GM23338 (cell line): ENCODE measurements at regions not wholly inside any gene's neighbourhood (a gene's known extent, or its start where the extent isn't known, plus 50 kb on each side); places are given as distances from the start of the nearest gene placed in this dataset.

ENCODE experiments used
- ATAC-seq: fragments of 200-7000 bp; cut with Tn5 transposase; 3 replicates; pipeline ENCODE4 v1.9.1; 2020
- DNase-seq: peaks from one replicate; pipeline ENCODE4 v3.0.0-alpha.2; 2015; ENCODE audit warnings: low spot score
- H2AFZ ChIP-seq: fragments of 200-600 bp; sonication (generic); 2 replicates; pipeline ENCODE4 v1.8.0; 2016; ENCODE audit warnings: antibody characterized with exemption, mild to moderate bottlenecking, moderate library complexity
- H3F3A ChIP-seq: fragments of 200-600 bp; sonication (generic); replicated peaks from 2 replicates; pipeline ENCODE4 v1.8.0; 2017; ENCODE audit warnings: antibody characterized with exemption, mixed run types, low read depth
- H3K27ac ChIP-seq: fragments of 200-600 bp; sonication (generic); 2 replicates; pipeline ENCODE4 v1.6.1; 2016; ENCODE audit warnings: low read depth
- H3K27me3 ChIP-seq: fragments of 200-600 bp; sonication (generic); 2 replicates; pipeline ENCODE4 v1.8.0; 2016; ENCODE audit warnings: mild to moderate bottlenecking, mixed run types, moderate library complexity; ENCODE audit not compliant: insufficient read depth
- H3K36me3 ChIP-seq: fragments of 200-600 bp; sonication (generic); 2 replicates; pipeline ENCODE4 v1.8.0; 2016; ENCODE audit warnings: mild to moderate bottlenecking; ENCODE audit not compliant: insufficient read depth
- H3K4me1 ChIP-seq: fragments of 200-600 bp; sonication (generic); 2 replicates; pipeline ENCODE4 v1.8.0; 2016; ENCODE audit warnings: mild to moderate bottlenecking, moderate library complexity; ENCODE audit not compliant: insufficient read depth
- H3K4me2 ChIP-seq: fragments of 200-600 bp; sonication (generic); 2 replicates; pipeline ENCODE4 v1.7.1; 2017; ENCODE audit warnings: mixed run types
- H3K4me3 ChIP-seq: fragments of 200-600 bp; sonication (generic); 2 replicates; pipeline ENCODE4 v1.6.1; 2016; ENCODE audit warnings: mixed run types
- H3K79me2 ChIP-seq: fragments of 200-600 bp; sonication (generic); replicated peaks from 2 replicates; pipeline ENCODE4 v1.8.0; 2017; ENCODE audit warnings: mild to moderate bottlenecking; ENCODE audit not compliant: insufficient read depth
- H3K9me2 ChIP-seq: fragments of 200-600 bp; sonication (generic); 2 replicates; pipeline ENCODE4 v1.8.0; 2017; ENCODE audit not compliant: insufficient read depth
- H4K20me1 ChIP-seq: fragments of 200-600 bp; sonication (generic); replicated peaks from 2 replicates; pipeline ENCODE4 v1.8.0; 2017; ENCODE audit warnings: mild to moderate bottlenecking; ENCODE audit not compliant: insufficient read depth
- H3K27ac Mint-ChIP-seq: 2 replicates; pipeline ENCODE4 v1.8.0; 2020; ENCODE audit warnings: inconsistent platforms, mild to moderate bottlenecking, moderate library complexity, mixed read lengths
- H3K27me3 Mint-ChIP-seq: 3 replicates; pipeline ENCODE4 v1.8.0; 2022; ENCODE audit warnings: low read depth, mild to moderate bottlenecking, moderate library complexity, mixed read lengths, inconsistent platforms; ENCODE audit not compliant: insufficient read depth, poor library complexity
- H3K36me3 Mint-ChIP-seq: 3 replicates; pipeline ENCODE4 v1.8.0; 2021; ENCODE audit warnings: low read depth, mild to moderate bottlenecking, inconsistent platforms, moderate library complexity, mixed read lengths
- H3K4me1 Mint-ChIP-seq: 3 replicates; pipeline ENCODE4 v1.8.0; 2020; ENCODE audit warnings: mild to moderate bottlenecking, inconsistent platforms, mixed read lengths
- H3K4me3 Mint-ChIP-seq: 3 replicates; pipeline ENCODE4 v1.8.0; 2021; ENCODE audit warnings: moderate library complexity, mild to moderate bottlenecking, inconsistent platforms, mixed read lengths
- H3K9me3 Mint-ChIP-seq: 3 replicates; pipeline ENCODE4 v1.8.0; 2020; ENCODE audit warnings: moderate library complexity, mild to moderate bottlenecking, inconsistent platforms, mixed read lengths
- CREB1 ChIP-seq: fragments of 250-450 bp; sonication (Bioruptor Pico); IDR thresholded peaks from 2 replicates; pipeline ENCODE4 v1.5.0; 2020; ENCODE audit warnings: low read depth, mild to moderate bottlenecking, moderate library complexity
- EZH2 ChIP-seq: fragments of 200-600 bp; sonication (generic); IDR thresholded peaks from one replicate; pipeline ENCODE4 v1.8.0; 2017; ENCODE audit warnings: antibody characterized with exemption, mild to moderate bottlenecking, low read depth; ENCODE audit not compliant: unreplicated experiment
- EZH2phosphoT487 ChIP-seq: fragments of 200-600 bp; sonication (generic); IDR thresholded peaks from one replicate; pipeline ENCODE4 v1.8.1; 2018; ENCODE audit warnings: antibody characterized with exemption; ENCODE audit not compliant: unreplicated experiment
- JUNB ChIP-seq: IDR thresholded peaks from one replicate; pipeline ENCODE4 v1.6.1; 2016; ENCODE audit warnings: antibody characterized with exemption; ENCODE audit not compliant: unreplicated experiment
- NANOG ChIP-seq: IDR thresholded peaks from 2 replicates; pipeline ENCODE4 v1.6.1; 2016; ENCODE audit warnings: antibody characterized with exemption, borderline replicate concordance
- POLR2AphosphoS5 ChIP-seq: IDR thresholded peaks from 2 replicates; pipeline ENCODE4 v1.6.1; 2016; ENCODE audit warnings: antibody characterized with exemption, low read depth
- STAT1 ChIP-seq: IDR thresholded peaks from one replicate; pipeline ENCODE4 v1.6.1; 2016; ENCODE audit warnings: antibody characterized with exemption; ENCODE audit not compliant: unreplicated experiment
- ZNF114 ChIP-seq: fragments of 250-450 bp; sonication (Bioruptor Pico); IDR thresholded peaks from 2 replicates; pipeline ENCODE4 v1.5.0; 2020; ENCODE audit warnings: mild to moderate bottlenecking, moderate library complexity
- ZNF331 ChIP-seq: fragments of 250-450 bp; sonication (Bioruptor Pico); IDR thresholded peaks from 2 replicates; pipeline ENCODE4 v1.5.0; 2020; ENCODE audit warnings: low read depth, mild to moderate bottlenecking, moderate library complexity
- TF ChIP-seq, protein P1 (sequence below): fragments of 250-450 bp; sonication (Bioruptor Pico); IDR thresholded peaks from 2 replicates; pipeline ENCODE4 v1.5.0; 2020; ENCODE audit warnings: mild to moderate bottlenecking, moderate library complexity
- TF ChIP-seq, protein P2 (sequence below): IDR thresholded peaks from one replicate; pipeline ENCODE4 v1.6.1; 2018; ENCODE audit warnings: antibody characterized with exemption; ENCODE audit not compliant: unreplicated experiment
- TF ChIP-seq, protein P3 (sequence below), 2 experiments: fragments of 200-600 bp in 1 of 2; sonication (generic) in 1 of 2; conservative IDR thresholded peaks; 2 replicates each; pipeline versions ENCODE4 v1.5.1 to v1.6.1; 2016 to 2017; ENCODE audit warnings: antibody characterized with exemption in 2 of 2, low read depth in 2 of 2, mild to moderate bottlenecking in 2 of 2, moderate library complexity in 1 of 2
- TF ChIP-seq, protein P4 (sequence below): IDR thresholded peaks from 2 replicates; pipeline ENCODE4 v1.6.1; 2016; ENCODE audit warnings: antibody characterized with exemption

DNA sequence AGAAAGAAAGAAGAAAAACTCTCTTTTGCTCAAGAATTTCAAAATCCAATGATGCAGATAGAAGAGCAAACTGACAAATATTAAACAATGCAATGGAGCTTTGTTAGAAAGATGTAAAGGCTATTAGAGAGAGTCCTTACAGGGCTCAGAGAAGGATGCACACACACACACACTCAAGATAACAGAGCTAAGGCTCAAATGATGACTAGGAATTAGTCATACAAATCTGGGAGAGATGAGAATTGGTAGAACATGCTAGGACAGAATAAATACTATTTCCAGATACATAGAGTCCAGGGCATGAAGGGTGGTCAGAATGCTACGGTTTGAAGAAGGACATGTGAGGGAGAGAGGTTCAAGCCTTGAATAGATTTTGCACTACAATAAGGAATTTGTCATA lies 650.1 kb upstream of the MDGA2 start (continued):
- no peak for TF ChIP-seq EZH2
- no peak for TF ChIP-seq JUNB
- TF ChIP-seq ZNF114: no peak
- no peak for TF ChIP-seq POLR2AphosphoS5

DNA sequence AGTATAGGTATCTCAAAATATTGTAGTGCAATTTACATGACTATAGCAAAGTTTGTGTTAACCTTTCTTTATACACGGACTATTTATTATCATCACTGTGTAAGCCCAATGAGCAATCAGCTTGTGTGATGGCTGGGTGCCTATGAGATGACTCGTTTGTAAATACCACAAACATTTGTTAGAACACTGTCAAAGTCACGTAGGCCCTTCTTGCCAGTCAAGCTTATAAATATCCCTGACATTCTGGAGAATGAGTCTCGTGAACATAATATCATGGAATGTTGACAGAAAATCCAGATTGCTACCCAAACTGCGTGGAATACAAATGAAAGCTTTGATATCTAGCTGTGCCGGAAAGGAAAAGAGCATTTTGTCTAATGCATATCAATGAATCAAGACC lies 648.3 kb upstream of the MDGA2 start:
- no peaks in the 10 kb centered on the region for H3K36me3 Mint-ChIP-seq
- Histone ChIP-seq H3K4me2 (no peak overlapping the region), H3F3A (no peaks in the 10 kb centered on the region), H3K4me3 (no peak overlapping the region), H3K4me1 (no peaks in the 10 kb centered on the region), H2AFZ (no peak overlapping the region), H3K27ac (no peak overlapping the region), H4K20me1 (no peaks in the 10 kb centered on the region), H3K79me2 (no peaks in the 10 kb centered on the region), H3K36me3 (no peaks in the 10 kb centered on the region), H3K27me3 (no peaks in the 10 kb centered on the region), H3K9me2 (no peaks in the 10 kb centered on the region)
- no peak overlapping the region for H3K27ac Mint-ChIP-seq
- no peak for DNase-seq
- TF ChIP-seq NANOG: no peak
- TF ChIP-seq EZH2: no peak
- TF ChIP-seq, protein P1, sequence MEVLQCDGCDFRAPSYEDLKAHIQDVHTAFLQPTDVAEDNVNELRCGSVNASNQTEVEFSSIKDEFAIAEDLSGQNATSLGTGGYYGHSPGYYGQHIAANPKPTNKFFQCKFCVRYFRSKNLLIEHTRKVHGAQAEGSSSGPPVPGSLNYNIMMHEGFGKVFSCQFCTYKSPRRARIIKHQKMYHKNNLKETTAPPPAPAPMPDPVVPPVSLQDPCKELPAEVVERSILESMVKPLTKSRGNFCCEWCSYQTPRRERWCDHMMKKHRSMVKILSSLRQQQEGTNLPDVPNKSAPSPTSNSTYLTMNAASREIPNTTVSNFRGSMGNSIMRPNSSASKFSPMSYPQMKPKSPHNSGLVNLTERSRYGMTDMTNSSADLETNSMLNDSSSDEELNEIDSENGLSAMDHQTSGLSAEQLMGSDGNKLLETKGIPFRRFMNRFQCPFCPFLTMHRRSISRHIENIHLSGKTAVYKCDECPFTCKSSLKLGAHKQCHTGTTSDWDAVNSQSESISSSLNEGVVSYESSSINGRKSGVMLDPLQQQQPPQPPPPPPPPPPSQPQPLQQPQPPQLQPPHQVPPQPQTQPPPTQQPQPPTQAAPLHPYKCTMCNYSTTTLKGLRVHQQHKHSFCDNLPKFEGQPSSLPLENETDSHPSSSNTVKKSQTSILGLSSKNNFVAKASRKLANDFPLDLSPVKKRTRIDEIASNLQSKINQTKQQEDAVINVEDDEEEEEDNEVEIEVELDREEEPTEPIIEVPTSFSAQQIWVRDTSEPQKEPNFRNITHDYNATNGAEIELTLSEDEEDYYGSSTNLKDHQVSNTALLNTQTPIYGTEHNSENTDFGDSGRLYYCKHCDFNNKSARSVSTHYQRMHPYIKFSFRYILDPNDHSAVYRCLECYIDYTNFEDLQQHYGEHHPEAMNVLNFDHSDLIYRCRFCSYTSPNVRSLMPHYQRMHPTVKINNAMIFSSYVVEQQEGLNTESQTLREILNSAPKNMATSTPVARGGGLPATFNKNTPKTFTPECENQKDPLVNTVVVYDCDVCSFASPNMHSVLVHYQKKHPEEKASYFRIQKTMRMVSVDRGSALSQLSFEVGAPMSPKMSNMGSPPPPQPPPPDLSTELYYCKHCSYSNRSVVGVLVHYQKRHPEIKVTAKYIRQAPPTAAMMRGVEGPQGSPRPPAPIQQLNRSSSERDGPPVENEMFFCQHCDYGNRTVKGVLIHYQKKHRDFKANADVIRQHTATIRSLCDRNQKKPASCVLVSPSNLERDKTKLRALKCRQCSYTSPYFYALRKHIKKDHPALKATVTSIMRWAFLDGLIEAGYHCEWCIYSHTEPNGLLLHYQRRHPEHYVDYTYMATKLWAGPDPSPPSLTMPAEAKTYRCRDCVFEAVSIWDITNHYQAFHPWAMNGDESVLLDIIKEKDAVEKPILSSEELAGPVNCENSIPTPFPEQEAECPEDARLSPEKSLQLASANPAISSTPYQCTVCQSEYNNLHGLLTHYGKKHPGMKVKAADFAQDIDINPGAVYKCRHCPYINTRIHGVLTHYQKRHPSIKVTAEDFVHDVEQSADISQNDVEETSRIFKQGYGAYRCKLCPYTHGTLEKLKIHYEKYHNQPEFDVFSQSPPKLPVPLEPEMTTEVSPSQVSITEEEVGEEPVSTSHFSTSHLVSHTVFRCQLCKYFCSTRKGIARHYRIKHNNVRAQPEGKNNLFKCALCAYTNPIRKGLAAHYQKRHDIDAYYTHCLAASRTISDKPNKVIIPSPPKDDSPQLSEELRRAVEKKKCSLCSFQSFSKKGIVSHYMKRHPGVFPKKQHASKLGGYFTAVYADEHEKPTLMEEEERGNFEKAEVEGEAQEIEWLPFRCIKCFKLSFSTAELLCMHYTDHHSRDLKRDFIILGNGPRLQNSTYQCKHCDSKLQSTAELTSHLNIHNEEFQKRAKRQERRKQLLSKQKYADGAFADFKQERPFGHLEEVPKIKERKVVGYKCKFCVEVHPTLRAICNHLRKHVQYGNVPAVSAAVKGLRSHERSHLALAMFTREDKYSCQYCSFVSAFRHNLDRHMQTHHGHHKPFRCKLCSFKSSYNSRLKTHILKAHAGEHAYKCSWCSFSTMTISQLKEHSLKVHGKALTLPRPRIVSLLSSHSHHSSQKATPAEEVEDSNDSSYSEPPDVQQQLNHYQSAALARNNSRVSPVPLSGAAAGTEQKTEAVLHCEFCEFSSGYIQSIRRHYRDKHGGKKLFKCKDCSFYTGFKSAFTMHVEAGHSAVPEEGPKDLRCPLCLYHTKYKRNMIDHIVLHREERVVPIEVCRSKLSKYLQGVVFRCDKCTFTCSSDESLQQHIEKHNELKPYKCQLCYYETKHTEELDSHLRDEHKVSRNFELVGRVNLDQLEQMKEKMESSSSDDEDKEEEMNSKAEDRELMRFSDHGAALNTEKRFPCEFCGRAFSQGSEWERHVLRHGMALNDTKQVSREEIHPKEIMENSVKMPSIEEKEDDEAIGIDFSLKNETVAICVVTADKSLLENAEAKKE (CRISPR knock-in tag): no peak
- no peak for TF ChIP-seq POLR2AphosphoS5
- TF ChIP-seq, protein P2, sequence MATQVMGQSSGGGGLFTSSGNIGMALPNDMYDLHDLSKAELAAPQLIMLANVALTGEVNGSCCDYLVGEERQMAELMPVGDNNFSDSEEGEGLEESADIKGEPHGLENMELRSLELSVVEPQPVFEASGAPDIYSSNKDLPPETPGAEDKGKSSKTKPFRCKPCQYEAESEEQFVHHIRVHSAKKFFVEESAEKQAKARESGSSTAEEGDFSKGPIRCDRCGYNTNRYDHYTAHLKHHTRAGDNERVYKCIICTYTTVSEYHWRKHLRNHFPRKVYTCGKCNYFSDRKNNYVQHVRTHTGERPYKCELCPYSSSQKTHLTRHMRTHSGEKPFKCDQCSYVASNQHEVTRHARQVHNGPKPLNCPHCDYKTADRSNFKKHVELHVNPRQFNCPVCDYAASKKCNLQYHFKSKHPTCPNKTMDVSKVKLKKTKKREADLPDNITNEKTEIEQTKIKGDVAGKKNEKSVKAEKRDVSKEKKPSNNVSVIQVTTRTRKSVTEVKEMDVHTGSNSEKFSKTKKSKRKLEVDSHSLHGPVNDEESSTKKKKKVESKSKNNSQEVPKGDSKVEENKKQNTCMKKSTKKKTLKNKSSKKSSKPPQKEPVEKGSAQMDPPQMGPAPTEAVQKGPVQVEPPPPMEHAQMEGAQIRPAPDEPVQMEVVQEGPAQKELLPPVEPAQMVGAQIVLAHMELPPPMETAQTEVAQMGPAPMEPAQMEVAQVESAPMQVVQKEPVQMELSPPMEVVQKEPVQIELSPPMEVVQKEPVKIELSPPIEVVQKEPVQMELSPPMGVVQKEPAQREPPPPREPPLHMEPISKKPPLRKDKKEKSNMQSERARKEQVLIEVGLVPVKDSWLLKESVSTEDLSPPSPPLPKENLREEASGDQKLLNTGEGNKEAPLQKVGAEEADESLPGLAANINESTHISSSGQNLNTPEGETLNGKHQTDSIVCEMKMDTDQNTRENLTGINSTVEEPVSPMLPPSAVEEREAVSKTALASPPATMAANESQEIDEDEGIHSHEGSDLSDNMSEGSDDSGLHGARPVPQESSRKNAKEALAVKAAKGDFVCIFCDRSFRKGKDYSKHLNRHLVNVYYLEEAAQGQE: no peak
- TF ChIP-seq EZH2phosphoT487: no peak
- TF ChIP-seq ZNF331 (CRISPR knock-in tag): no peak
- TF ChIP-seq ZNF114: no peak
- no peak for TF ChIP-seq CREB1
- TF ChIP-seq JUNB: no peak
- TF ChIP-seq STAT1: no peak
- TF ChIP-seq, protein P3, sequence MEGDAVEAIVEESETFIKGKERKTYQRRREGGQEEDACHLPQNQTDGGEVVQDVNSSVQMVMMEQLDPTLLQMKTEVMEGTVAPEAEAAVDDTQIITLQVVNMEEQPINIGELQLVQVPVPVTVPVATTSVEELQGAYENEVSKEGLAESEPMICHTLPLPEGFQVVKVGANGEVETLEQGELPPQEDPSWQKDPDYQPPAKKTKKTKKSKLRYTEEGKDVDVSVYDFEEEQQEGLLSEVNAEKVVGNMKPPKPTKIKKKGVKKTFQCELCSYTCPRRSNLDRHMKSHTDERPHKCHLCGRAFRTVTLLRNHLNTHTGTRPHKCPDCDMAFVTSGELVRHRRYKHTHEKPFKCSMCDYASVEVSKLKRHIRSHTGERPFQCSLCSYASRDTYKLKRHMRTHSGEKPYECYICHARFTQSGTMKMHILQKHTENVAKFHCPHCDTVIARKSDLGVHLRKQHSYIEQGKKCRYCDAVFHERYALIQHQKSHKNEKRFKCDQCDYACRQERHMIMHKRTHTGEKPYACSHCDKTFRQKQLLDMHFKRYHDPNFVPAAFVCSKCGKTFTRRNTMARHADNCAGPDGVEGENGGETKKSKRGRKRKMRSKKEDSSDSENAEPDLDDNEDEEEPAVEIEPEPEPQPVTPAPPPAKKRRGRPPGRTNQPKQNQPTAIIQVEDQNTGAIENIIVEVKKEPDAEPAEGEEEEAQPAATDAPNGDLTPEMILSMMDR (conservative IDR thresholded peaks at IDR 0.05; ENCODE audit: low read depth in 2 of 2): no peak
- TF ChIP-seq, protein P4, sequence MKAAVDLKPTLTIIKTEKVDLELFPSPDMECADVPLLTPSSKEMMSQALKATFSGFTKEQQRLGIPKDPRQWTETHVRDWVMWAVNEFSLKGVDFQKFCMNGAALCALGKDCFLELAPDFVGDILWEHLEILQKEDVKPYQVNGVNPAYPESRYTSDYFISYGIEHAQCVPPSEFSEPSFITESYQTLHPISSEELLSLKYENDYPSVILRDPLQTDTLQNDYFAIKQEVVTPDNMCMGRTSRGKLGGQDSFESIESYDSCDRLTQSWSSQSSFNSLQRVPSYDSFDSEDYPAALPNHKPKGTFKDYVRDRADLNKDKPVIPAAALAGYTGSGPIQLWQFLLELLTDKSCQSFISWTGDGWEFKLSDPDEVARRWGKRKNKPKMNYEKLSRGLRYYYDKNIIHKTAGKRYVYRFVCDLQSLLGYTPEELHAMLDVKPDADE: no peak
- H3K4me1 Mint-ChIP-seq: no peaks in the 10 kb centered on the region
- H3K27me3 Mint-ChIP-seq: peaks cover 4% of the 10 kb centered on the region
- no peak for ATAC-seq
- H3K9me3 Mint-ChIP-seq: no peaks in the 10 kb centered on the region
- H3K4me3 Mint-ChIP-seq: no peak overlapping the region
